ENCODE measurements at regions not wholly inside any gene's neighbourhood (a gene's known extent, or its start where the extent isn't known, plus 50 kb on each side); places are given as distances from the start of the nearest gene placed in this dataset.

GRCh38 chr6:95408111-95408510 is 169.2 kb upstream of the MANEA start:
- TF ChIP-seq EZH2 (IDR thresholded peaks at IDR 0.05; ENCODE audit: borderline replicate concordance, low read depth, low read length, severe bottlenecking), result no peak
- Histone ChIP-seq H3K9me3 (replicated peaks; ENCODE audit: control insufficient read depth, insufficient read depth, low read length) (no peaks in the 10 kb centered on the region), H3K27ac (ENCODE audit: insufficient read depth, low read depth, low read length) (no peak overlapping the region), H3K36me3 (ENCODE audit: control insufficient read depth in 2 of 2, extremely low read depth in 1 of 2, insufficient read depth in 2 of 2, low read length in 2 of 2) (no peaks in the 10 kb centered on the region), H3K9ac (replicated peaks; ENCODE audit: extremely low read depth, insufficient read depth, low read length) (no peak overlapping the region), H2AFZ (ENCODE audit: low read depth, low read length) (no peak overlapping the region), H3K9me1 (replicated peaks; ENCODE audit: control insufficient read depth, extremely low read depth, insufficient read depth, low read length) (no peaks in the 10 kb centered on the region), H4K20me1 (replicated peaks; ENCODE audit: control insufficient read depth, extremely low read depth, insufficient read depth, low read length) (no peaks in the 10 kb centered on the region), H3K79me2 (ENCODE audit: control insufficient read depth, insufficient read depth, low read length) (no peaks in the 10 kb centered on the region), H3K4me1 (ENCODE audit: control insufficient read depth, extremely low read depth, insufficient read depth, low read length) (no peaks in the 10 kb centered on the region), H3K27me3 (ENCODE audit: control insufficient read depth in 2 of 2, insufficient read depth in 2 of 2, low read length in 2 of 2) (no peaks in the 10 kb centered on the region), H3K4me2 (ENCODE audit: insufficient read depth, low read length) (no peak overlapping the region), H3K4me3 (replicated peaks in 1 of 3; ENCODE audit: insufficient read depth in 1 of 3, low read depth in 1 of 3, low read length in 3 of 3) (no peak overlapping the region)
- ChIA-PET POLR2A (no interaction called here), CTCF (no interaction called here)
- intact Hi-C loops (cut with micrococcal nuclease), result no loop called here
- dilution Hi-C loops (cut with MboI; ENCODE audit: extremely low pct_ligation_motif_present, low sequenced_read_pairs), result no loop called here
- FAIRE-seq (peak; percentile 12), DNase-seq (ENCODE audit: low read depth, low spot score) (no peak)
- no TSS peak for BruUV-seq (replicated peaks)

GRCh38 chr6:95410168-95410567 is 167.2 kb upstream of the MANEA start:
- POLR2A ChIA-PET, result no interaction called here
- no peaks in the 10 kb centered on the region for H3K9me1 ChIP-seq (replicated peaks; ENCODE audit: control insufficient read depth, extremely low read depth, insufficient read depth, low read length)
- no peak overlapping the region for H3K4me2 ChIP-seq (ENCODE audit: insufficient read depth, low read length)
- H3K9ac ChIP-seq (replicated peaks; ENCODE audit: extremely low read depth, insufficient read depth, low read length), result no peak overlapping the region
- BruUV-seq (replicated peaks), result no TSS peak
- H3K4me1 ChIP-seq (ENCODE audit: control insufficient read depth, extremely low read depth, insufficient read depth, low read length), result no peaks in the 10 kb centered on the region
- no peak overlapping the region for H3K27ac ChIP-seq (ENCODE audit: insufficient read depth, low read depth, low read length)
- no peak for TF ChIP-seq MYC (IDR thresholded peaks at IDR 0.05; ENCODE audit: low read depth, low read length)
- no peak for TF ChIP-seq GATA2 (IDR thresholded peaks at IDR 0.05; ENCODE audit: insufficient read depth, insufficient read length, low read depth, low read length)
- TF ChIP-seq POLR2AphosphoS5 (IDR thresholded peaks at IDR 0.05; ENCODE audit: insufficient read depth, low read depth, low read length), result no peak
- TF ChIP-seq FOS (IDR thresholded peaks at IDR 0.05; ENCODE audit: borderline replicate concordance, insufficient read depth, low read length), result no peak
- no peak for TF ChIP-seq POLR2A (IDR thresholded peaks at IDR 0.05; ENCODE audit: low read depth, low read length)
- TF ChIP-seq JUN (IDR thresholded peaks at IDR 0.05; ENCODE audit: borderline replicate concordance, insufficient read depth, insufficient read length, low read depth), result no peak
- H3K79me2 ChIP-seq (ENCODE audit: control insufficient read depth, insufficient read depth, low read length), result no peaks in the 10 kb centered on the region
- no peak overlapping the region for H2AFZ ChIP-seq (ENCODE audit: low read depth, low read length)
- CTCF ChIA-PET, result no interaction called here
- intact Hi-C loops (cut with micrococcal nuclease) (no loop called here), dilution Hi-C loops (cut with MboI; ENCODE audit: extremely low pct_ligation_motif_present, low sequenced_read_pairs) (no loop called here)
- DNase-seq (ENCODE audit: low read depth, low spot score), result no peak
- no peaks in the 10 kb centered on the region for H3K9me3 ChIP-seq (replicated peaks; ENCODE audit: control insufficient read depth, insufficient read depth, low read length)
- no peaks in the 10 kb centered on the region for H4K20me1 ChIP-seq (replicated peaks; ENCODE audit: control insufficient read depth, extremely low read depth, insufficient read depth, low read length)
- H3K36me3 ChIP-seq (ENCODE audit: control insufficient read depth in 2 of 2, extremely low read depth in 1 of 2, insufficient read depth in 2 of 2, low read length in 2 of 2), result no peaks in the 10 kb centered on the region
- no peaks in the 10 kb centered on the region for H3K27me3 ChIP-seq (ENCODE audit: control insufficient read depth in 2 of 2, insufficient read depth in 2 of 2, low read length in 2 of 2)
- H3K4me3 ChIP-seq (replicated peaks in 1 of 3; ENCODE audit: insufficient read depth in 1 of 3, low read depth in 1 of 3, low read length in 3 of 3), result no peak overlapping the region
- FAIRE-seq, result no peak

All from endothelial cell of umbilical vein (primary cell).